Cardiac fibroblast (primary cell): ENCODE measurements at regions not wholly inside any gene's neighbourhood (a gene's known extent, or its start where the extent isn't known, plus 50 kb on each side); places are given as distances from the start of the nearest gene placed in this dataset.

Experiments
- DNase-seq, 2 donors: peaks; one replicate each; pipeline versions ENCODE4 v3.0.0 to v3.0.0-alpha.2; 2010; ENCODE audit warnings: low read depth in 2 of 2
- H3K4me3 ChIP-seq, 2 donors: replicated peaks in 1 of 2; 1 replicate in 1 of 2; 2 replicates in 1 of 2; pipeline ENCODE4 v1.5.1; 2011; ENCODE audit warnings: low read depth in 2 of 2, low read length in 2 of 2, mild to moderate bottlenecking in 2 of 2, moderate library complexity in 1 of 2
- TF ChIP-seq, protein P1 (sequence below): IDR thresholded peaks from one replicate; pipeline ENCODE4 v1.5.1; 2011; ENCODE audit warnings: low read depth, mild to moderate bottlenecking, low read length, inconsistent platforms

GRCh38 chr2:188645986-188646385, 328.2 kb upstream of the COL3A1 start:
- no peak overlapping the region for H3K4me3 ChIP-seq
- peak; percentile 38 to 44 for DNase-seq
- TF ChIP-seq, protein P1, sequence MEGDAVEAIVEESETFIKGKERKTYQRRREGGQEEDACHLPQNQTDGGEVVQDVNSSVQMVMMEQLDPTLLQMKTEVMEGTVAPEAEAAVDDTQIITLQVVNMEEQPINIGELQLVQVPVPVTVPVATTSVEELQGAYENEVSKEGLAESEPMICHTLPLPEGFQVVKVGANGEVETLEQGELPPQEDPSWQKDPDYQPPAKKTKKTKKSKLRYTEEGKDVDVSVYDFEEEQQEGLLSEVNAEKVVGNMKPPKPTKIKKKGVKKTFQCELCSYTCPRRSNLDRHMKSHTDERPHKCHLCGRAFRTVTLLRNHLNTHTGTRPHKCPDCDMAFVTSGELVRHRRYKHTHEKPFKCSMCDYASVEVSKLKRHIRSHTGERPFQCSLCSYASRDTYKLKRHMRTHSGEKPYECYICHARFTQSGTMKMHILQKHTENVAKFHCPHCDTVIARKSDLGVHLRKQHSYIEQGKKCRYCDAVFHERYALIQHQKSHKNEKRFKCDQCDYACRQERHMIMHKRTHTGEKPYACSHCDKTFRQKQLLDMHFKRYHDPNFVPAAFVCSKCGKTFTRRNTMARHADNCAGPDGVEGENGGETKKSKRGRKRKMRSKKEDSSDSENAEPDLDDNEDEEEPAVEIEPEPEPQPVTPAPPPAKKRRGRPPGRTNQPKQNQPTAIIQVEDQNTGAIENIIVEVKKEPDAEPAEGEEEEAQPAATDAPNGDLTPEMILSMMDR, result no peak

DNA sequence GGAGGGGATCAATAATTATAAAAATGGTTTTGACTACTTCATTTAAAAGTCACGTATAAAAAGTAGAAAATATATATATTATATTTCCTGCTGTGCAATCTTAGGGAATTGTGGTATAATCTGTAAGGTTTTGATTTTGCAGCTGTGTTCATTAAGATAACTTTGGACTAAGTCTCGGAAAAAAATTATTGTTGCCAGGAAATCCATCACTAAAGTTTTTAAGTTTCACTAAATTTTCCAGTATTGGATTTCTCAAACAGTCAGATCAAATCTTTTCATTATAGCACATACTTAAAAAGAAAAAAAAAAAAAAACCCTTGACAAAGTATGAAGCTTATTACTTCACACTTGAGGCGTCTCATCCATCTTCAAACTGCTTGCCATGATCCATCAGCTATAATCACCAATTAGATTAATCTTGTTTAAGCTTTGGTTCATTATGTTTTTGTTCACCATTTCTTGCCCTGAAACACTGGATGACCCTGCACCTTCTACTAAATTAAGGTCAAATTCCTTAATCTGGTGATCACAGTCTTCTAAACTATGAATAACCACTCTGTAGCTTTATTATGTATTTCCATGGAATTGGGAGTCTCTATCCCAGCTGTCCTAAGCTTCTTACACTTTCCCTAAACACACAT, 326.6 kb upstream of the COL3A1 start:
- no peak overlapping the region for H3K4me3 ChIP-seq
- DNase-seq, result no peak
- TF ChIP-seq, protein P1, result no peak

- no peak overlapping the region for H3K4me3 ChIP-seq
- TF ChIP-seq, protein P1, result no peak
- peak; percentile 57 to 90 for DNase-seq
Observed at GRCh38 chr2:188659656-188660406, 314.3 kb upstream of the COL3A1 start.

DNA sequence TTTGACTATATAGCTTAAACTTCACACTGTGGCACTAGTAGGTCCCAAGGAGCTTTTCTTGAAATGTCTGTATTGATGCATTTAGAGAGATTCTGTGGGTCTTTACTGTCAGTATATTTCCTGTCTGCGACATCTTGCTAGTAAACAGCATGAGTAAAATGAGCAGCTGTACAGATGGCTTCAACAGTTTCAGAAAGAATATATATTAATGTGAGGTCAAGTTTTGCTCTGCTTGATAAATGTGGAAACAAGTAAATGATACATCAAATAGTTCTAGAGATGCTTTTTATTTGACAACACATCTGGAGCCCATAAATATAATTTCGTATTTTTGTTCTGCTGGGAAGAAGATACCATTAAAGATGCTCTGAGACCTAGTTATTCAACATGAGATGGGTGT, 310.9 kb upstream of the COL3A1 start:
- TF ChIP-seq, protein P1, result no peak
- H3K4me3 ChIP-seq, result no peak overlapping the region
- no peak for DNase-seq

DNA sequence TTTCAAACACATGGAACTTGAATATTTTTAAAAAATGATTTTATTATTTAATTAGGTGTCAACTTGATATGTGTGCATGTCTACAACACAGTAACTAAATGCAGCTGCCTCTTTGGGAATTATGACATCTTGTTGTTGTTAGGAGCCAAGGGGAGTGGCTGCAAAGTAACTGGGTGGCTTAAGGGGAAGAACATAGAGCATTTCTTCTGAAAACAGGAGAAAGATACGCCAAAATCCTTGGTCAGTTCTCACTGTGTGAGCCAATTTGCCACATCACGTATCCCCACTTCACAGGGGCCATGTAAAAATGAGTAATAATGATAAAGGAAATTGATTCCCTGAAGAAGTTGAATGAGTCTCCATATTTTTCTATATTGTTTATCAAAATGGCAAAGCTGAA, 309.8 kb upstream of the COL3A1 start:
- peak; percentile 17 to 35 for DNase-seq
- TF ChIP-seq, protein P1, result no peak
- H3K4me3 ChIP-seq, result no peak overlapping the region

- TF ChIP-seq, protein P1, result no peak
- no peak overlapping the region for H3K4me3 ChIP-seq
- peak; percentile 58 to 84 for DNase-seq
Observed at GRCh38 chr2:188664951-188665595, 309.1 kb upstream of the COL3A1 start.
